Mucosa of rectum (tissue), 2 donors: ENCODE measurements at regions not wholly inside any gene's neighbourhood (a gene's known extent, or its start where the extent isn't known, plus 50 kb on each side); places are given as distances from the start of the nearest gene placed in this dataset.

Experiments
- H3K27ac ChIP-seq, 2 donors: one replicate each; pipeline ENCODE4 v1.7.0; 2013; ENCODE audit warnings: inconsistent platforms in 2 of 2, low read depth in 2 of 2, low read length in 2 of 2
- H3K27me3 ChIP-seq, 2 donors: one replicate each; pipeline ENCODE4 v1.7.0; 2013; ENCODE audit warnings: low read length in 2 of 2; ENCODE audit not compliant: control insufficient read depth in 2 of 2, insufficient read depth in 2 of 2
- H3K36me3 ChIP-seq, 2 donors: one replicate each; pipeline ENCODE4 v1.7.0; 2013; ENCODE audit warnings: low read length in 2 of 2; ENCODE audit not compliant: control insufficient read depth in 2 of 2, insufficient read depth in 2 of 2
- H3K4me1 ChIP-seq, 2 donors: one replicate each; pipeline ENCODE4 v1.7.0; 2013; ENCODE audit warnings: low read length in 2 of 2, mild to moderate bottlenecking in 1 of 2; ENCODE audit not compliant: control insufficient read depth in 2 of 2, insufficient read depth in 2 of 2
- H3K4me3 ChIP-seq, 2 donors: one replicate each; pipeline ENCODE4 v1.7.0; 2013; ENCODE audit warnings: low read length in 2 of 2
- H3K9ac ChIP-seq, 2 donors: one replicate each; pipeline ENCODE4 v1.7.0; 2013; ENCODE audit warnings: low read length in 2 of 2, low read depth in 1 of 2, mild to moderate bottlenecking in 1 of 2
- H3K9me3 ChIP-seq, 2 donors: one replicate each; pipeline ENCODE4 v1.7.0; 2013; ENCODE audit warnings: low read length in 2 of 2; ENCODE audit not compliant: control insufficient read depth in 2 of 2
- donor health status: healthy.
- donor health status: Normal muscosa, but diverticular disease.

GRCh38 chr6:92479831-92480230, 939.5 kb downstream of the EPHA7 start:
- Histone ChIP-seq H3K4me1 (no peaks in the 10 kb centered on the region), H3K27me3 (no peaks in the 10 kb centered on the region), H3K9me3 (no peaks in the 10 kb centered on the region), H3K9ac (no peak overlapping the region), H3K36me3 (no peaks in the 10 kb centered on the region), H3K27ac (no peak overlapping the region), H3K4me3 (no peak overlapping the region)

- no peak overlapping the region for H3K4me3 ChIP-seq
- peaks cover 0 to 2% of the 10 kb centered on the region in 2 donors for H3K9me3 ChIP-seq
Measured at GRCh38 chr6:92473056-92473455, 946.3 kb downstream of the EPHA7 start.

GRCh38 chr6:92469186-92469828, 950.1 kb downstream of the EPHA7 start:
- no peak overlapping the region for H3K9ac ChIP-seq
- H3K9me3 ChIP-seq, result peaks cover 2% of the 10 kb centered on the region in 2 donors
- H3K27ac ChIP-seq, result no peak overlapping the region
- H3K4me1 ChIP-seq, result no peaks in the 10 kb centered on the region
- no peaks in the 10 kb centered on the region for H3K36me3 ChIP-seq
- no peaks in the 10 kb centered on the region for H3K27me3 ChIP-seq
- no peak overlapping the region for H3K4me3 ChIP-seq

More at GRCh38 chr6:92473056-92473455, 946.3 kb downstream of the EPHA7 start:
- H3K4me1 ChIP-seq, result no peaks in the 10 kb centered on the region
- no peaks in the 10 kb centered on the region for H3K27me3 ChIP-seq
- no peaks in the 10 kb centered on the region for H3K36me3 ChIP-seq
- no peak overlapping the region for H3K9ac ChIP-seq
- H3K27ac ChIP-seq, result no peak overlapping the region

GRCh38 chr6:92468066-92468465, 951.3 kb downstream of the EPHA7 start:
- Histone ChIP-seq H3K36me3 (no peaks in the 10 kb centered on the region), H3K9me3 (peaks cover 2% of the 10 kb centered on the region in 2 donors), H3K4me3 (no peak overlapping the region), H3K4me1 (no peaks in the 10 kb centered on the region), H3K9ac (no peak overlapping the region), H3K27me3 (no peaks in the 10 kb centered on the region), H3K27ac (no peak overlapping the region)

GRCh38 chr6:92460133-92460532, 959.2 kb downstream of the EPHA7 start:
- Histone ChIP-seq H3K4me1 (no peaks in the 10 kb centered on the region), H3K27me3 (no peaks in the 10 kb centered on the region), H3K9me3 (no peaks in the 10 kb centered on the region), H3K9ac (no peak overlapping the region), H3K4me3 (no peak overlapping the region), H3K27ac (no peak overlapping the region), H3K36me3 (no peaks in the 10 kb centered on the region)

GRCh38 chr6:92459606-92460005, 959.8 kb downstream of the EPHA7 start:
- Histone ChIP-seq H3K4me1 (no peaks in the 10 kb centered on the region), H3K9me3 (no peaks in the 10 kb centered on the region), H3K9ac (no peak overlapping the region), H3K4me3 (no peak overlapping the region), H3K36me3 (no peaks in the 10 kb centered on the region), H3K27ac (no peak overlapping the region), H3K27me3 (no peaks in the 10 kb centered on the region)

- Histone ChIP-seq H3K9ac (no peak overlapping the region), H3K27me3 (no peaks in the 10 kb centered on the region), H3K27ac (no peak overlapping the region), H3K4me1 (no peaks in the 10 kb centered on the region), H3K9me3 (peaks cover 0 to 2% of the 10 kb centered on the region in 2 donors), H3K36me3 (no peaks in the 10 kb centered on the region), H3K4me3 (no peak overlapping the region)
Measured at GRCh38 chr6:92446052-92446451, 973.3 kb downstream of the EPHA7 start.

- H3K4me3 ChIP-seq, result no peak overlapping the region
- H3K4me1 ChIP-seq, result no peaks in the 10 kb centered on the region
- H3K36me3 ChIP-seq, result no peaks in the 10 kb centered on the region
- no peaks in the 10 kb centered on the region for H3K9me3 ChIP-seq
- H3K27ac ChIP-seq, result no peak overlapping the region
- H3K9ac ChIP-seq, result no peak overlapping the region
- H3K27me3 ChIP-seq, result no peaks in the 10 kb centered on the region
Measured at GRCh38 chr6:92433911-92434310, 985.4 kb downstream of the EPHA7 start.

- Histone ChIP-seq H3K9me3 (peaks cover 0 to 2% of the 10 kb centered on the region in 2 donors), H3K27me3 (no peaks in the 10 kb centered on the region), H3K36me3 (no peaks in the 10 kb centered on the region), H3K4me1 (no peaks in the 10 kb centered on the region), H3K9ac (no peak overlapping the region), H3K4me3 (no peak overlapping the region), H3K27ac (no peak overlapping the region)
Measured at GRCh38 chr6:92431502-92431901, 987.9 kb downstream of the EPHA7 start.

- Histone ChIP-seq H3K27me3 (no peaks in the 10 kb centered on the region), H3K4me1 (no peaks in the 10 kb centered on the region), H3K9ac (no peak overlapping the region), H3K36me3 (no peaks in the 10 kb centered on the region), H3K4me3 (no peak overlapping the region), H3K9me3 (peaks cover 0 to 2% of the 10 kb centered on the region in 2 donors), H3K27ac (no peak overlapping the region)
Measured at GRCh38 chr6:92428448-92428847, 990.9 kb downstream of the EPHA7 start.
